Esophagus squamous epithelium (tissue), 5 donors: ENCODE measurements at regions not wholly inside any gene's neighbourhood (a gene's known extent, or its start where the extent isn't known, plus 50 kb on each side); places are given as distances from the start of the nearest gene placed in this dataset.

Source experiments
- DNase-seq: peaks from one replicate; lab custom pipeline; 2025; lab: John Stamatoyannopoulos, UW
- H3K27ac ChIP-seq, 4 donors: fragments of 200-600 bp; sonication (generic); one replicate each; pipeline ENCODE4 v1.5.1; 2016 to 2019; ENCODE audit warnings: mild to moderate bottlenecking in 1 of 4
- H3K27me3 ChIP-seq, 4 donors: fragments of 200-600 bp; sonication (generic); 1 replicate in 3 of 4; 2 replicates in 1 of 4; pipeline versions ENCODE4 v1.5.1 to v1.6.0; 2017 to 2021; ENCODE audit warnings: antibody characterized with exemption in 1 of 4
- H3K36me3 ChIP-seq, 3 donors: fragments of 200-600 bp; sonication (generic); one replicate each; pipeline ENCODE4 v1.5.1; 2016 to 2019
- H3K4me1 ChIP-seq, 3 donors: fragments of 200-600 bp; sonication (generic); one replicate each; pipeline ENCODE4 v1.5.1; 2017 to 2019
- H3K4me3 ChIP-seq, 4 donors: fragments of 200-600 bp; sonication (generic); 1 replicate in 3 of 4; 2 replicates in 1 of 4; pipeline ENCODE4 v1.5.1; 2016 to 2019; ENCODE audit warnings: mild to moderate bottlenecking in 2 of 4, moderate library complexity in 1 of 4
- H3K9me3 ChIP-seq, 3 donors: fragments of 200-600 bp; sonication (generic); one replicate each; pipeline ENCODE4 v1.5.1; 2016 to 2019
- POLR2A ChIP-seq, 4 donors: fragments of 450-650 bp; IDR thresholded peaks; one replicate each; pipeline ENCODE4 v1.6.1; 2017; ENCODE audit warnings: antibody characterized with exemption in 4 of 4, mild to moderate bottlenecking in 4 of 4, moderate library complexity in 3 of 4
- WGBS, 2 donors: methylation state at CpG; one replicate each; pipeline ENCODE4 v1.1.5; 2018; 5-methylcytosine and 5-hydroxymethylcytosine counted together
- intact Hi-C: fragments of 100-400 bp; cut with DNase I; formaldehyde crosslinking; loops from one replicate; pipeline ENCODE4 v1.15.0; 2022
- TF ChIP-seq, protein P1 (sequence below), 6 experiments: fragments of 450-650 bp in 4 of 6; fragments of 200-600 bp in 2 of 6; sonication (generic) in 2 of 6; IDR thresholded peaks; one replicate each; pipeline ENCODE4 v1.5.1; 2016 to 2019; ENCODE audit warnings: antibody characterized with exemption in 6 of 6, mild to moderate bottlenecking in 4 of 6, moderate library complexity in 4 of 6
- donor health status: DM: yes; HTN: yes; CAD: no.

DNA sequence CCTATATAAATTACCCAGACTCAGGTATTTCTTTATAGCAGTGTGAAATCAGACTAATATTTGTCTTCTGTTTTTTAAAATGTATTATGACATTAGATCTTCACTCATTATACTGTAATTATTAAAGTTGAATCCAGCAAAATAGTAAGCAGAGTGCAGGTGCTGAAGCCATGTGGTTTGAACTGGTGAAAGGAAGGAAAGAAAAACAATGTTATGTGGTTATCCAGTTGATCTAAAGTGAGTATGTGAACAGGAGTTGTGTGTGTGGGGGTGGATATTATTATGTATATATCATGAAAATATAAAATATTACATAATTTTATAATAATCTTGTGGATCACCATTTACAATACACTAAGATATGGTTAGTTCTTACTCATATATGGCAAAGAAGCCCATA is 593.7 kb downstream of the SEMA5A start:
- no peaks in the 10 kb centered on the region for H3K4me1 ChIP-seq
- TF ChIP-seq POLR2A (IDR thresholded peaks at IDR 0.05): no peak
- TF ChIP-seq, protein P1, sequence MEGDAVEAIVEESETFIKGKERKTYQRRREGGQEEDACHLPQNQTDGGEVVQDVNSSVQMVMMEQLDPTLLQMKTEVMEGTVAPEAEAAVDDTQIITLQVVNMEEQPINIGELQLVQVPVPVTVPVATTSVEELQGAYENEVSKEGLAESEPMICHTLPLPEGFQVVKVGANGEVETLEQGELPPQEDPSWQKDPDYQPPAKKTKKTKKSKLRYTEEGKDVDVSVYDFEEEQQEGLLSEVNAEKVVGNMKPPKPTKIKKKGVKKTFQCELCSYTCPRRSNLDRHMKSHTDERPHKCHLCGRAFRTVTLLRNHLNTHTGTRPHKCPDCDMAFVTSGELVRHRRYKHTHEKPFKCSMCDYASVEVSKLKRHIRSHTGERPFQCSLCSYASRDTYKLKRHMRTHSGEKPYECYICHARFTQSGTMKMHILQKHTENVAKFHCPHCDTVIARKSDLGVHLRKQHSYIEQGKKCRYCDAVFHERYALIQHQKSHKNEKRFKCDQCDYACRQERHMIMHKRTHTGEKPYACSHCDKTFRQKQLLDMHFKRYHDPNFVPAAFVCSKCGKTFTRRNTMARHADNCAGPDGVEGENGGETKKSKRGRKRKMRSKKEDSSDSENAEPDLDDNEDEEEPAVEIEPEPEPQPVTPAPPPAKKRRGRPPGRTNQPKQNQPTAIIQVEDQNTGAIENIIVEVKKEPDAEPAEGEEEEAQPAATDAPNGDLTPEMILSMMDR (IDR thresholded peaks at IDR 0.05): no peak
- no peak for DNase-seq
- no peak overlapping the region for H3K27ac ChIP-seq
- intact Hi-C loops: no loop called here
- H3K27me3 ChIP-seq: no peaks in the 10 kb centered on the region
- no peak overlapping the region for H3K4me3 ChIP-seq
- H3K9me3 ChIP-seq: no peaks in the 10 kb centered on the region
- no peaks in the 10 kb centered on the region for H3K36me3 ChIP-seq

GRCh38 chr5:8953016-8953415 is 592.9 kb downstream of the SEMA5A start:
- intact Hi-C loops: no loop called here
- DNase-seq: no peak
- TF ChIP-seq POLR2A (IDR thresholded peaks at IDR 0.05): no peak
- TF ChIP-seq, protein P1 (IDR thresholded peaks at IDR 0.05): no peak
- no peak overlapping the region for H3K4me3 ChIP-seq
- no peaks in the 10 kb centered on the region for H3K27me3 ChIP-seq
- H3K36me3 ChIP-seq: no peaks in the 10 kb centered on the region
- no peak overlapping the region for H3K27ac ChIP-seq
- no peaks in the 10 kb centered on the region for H3K9me3 ChIP-seq
- H3K4me1 ChIP-seq: no peaks in the 10 kb centered on the region
- 38 to 55% methylated on average over 1 of the region's 1 CpG for WGBS, 2 donors

- Histone ChIP-seq H3K9me3 (no peaks in the 10 kb centered on the region), H3K4me3 (no peak overlapping the region), H3K27me3 (no peaks in the 10 kb centered on the region), H3K36me3 (no peaks in the 10 kb centered on the region), H3K4me1 (no peaks in the 10 kb centered on the region), H3K27ac (no peak overlapping the region)
- 64 to 82% methylated on average over 1 of the region's 1 CpG for WGBS, 2 donors
- no peak for DNase-seq
- intact Hi-C loops: no loop called here
- TF ChIP-seq, protein P1 (IDR thresholded peaks at IDR 0.05): no peak
- TF ChIP-seq POLR2A (IDR thresholded peaks at IDR 0.05): no peak
Observed at GRCh38 chr5:8953911-8954438, 591.9 kb downstream of the SEMA5A start.

- Histone ChIP-seq H3K4me1 (no peaks in the 10 kb centered on the region), H3K27me3 (no peaks in the 10 kb centered on the region), H3K27ac (no peak overlapping the region), H3K9me3 (no peaks in the 10 kb centered on the region), H3K4me3 (no peak overlapping the region), H3K36me3 (no peaks in the 10 kb centered on the region)
- intact Hi-C loops: no loop called here
- WGBS, 2 donors: 58 to 62% methylated on average over 2 of the region's 2 CpGs
- DNase-seq: no peak
- no peak for TF ChIP-seq POLR2A (IDR thresholded peaks at IDR 0.05)
- TF ChIP-seq, protein P1 (IDR thresholded peaks at IDR 0.05): no peak
Observed at GRCh38 chr5:8954801-8955200, 591.1 kb downstream of the SEMA5A start.

DNA sequence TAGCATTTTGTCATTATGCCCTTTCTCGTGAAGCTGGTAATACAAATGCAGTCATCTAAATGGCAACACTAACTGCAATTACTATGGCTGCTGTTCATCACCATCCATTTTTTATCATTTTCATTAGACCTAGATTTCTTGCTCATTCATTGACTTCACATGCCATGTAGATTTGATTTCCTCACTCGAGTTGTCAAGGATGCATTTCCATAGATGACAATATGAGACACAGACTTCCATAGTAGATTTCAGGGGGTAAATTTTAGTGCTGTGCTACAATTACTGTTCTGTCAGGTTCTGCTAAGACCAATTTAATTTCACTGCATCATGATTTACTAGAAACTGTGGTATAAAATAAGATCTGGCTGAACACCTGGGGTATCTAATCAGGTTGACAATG is 589.2 kb downstream of the SEMA5A start:
- no peak for DNase-seq
- TF ChIP-seq, protein P1 (IDR thresholded peaks at IDR 0.05): no peak
- no peak for TF ChIP-seq POLR2A (IDR thresholded peaks at IDR 0.05)

More for the DNA sequence above, 589.2 kb downstream of the SEMA5A start:
- H3K4me3 ChIP-seq: no peak overlapping the region
- no peaks in the 10 kb centered on the region for H3K27me3 ChIP-seq
- H3K4me1 ChIP-seq: no peaks in the 10 kb centered on the region
- intact Hi-C loops: no loop called here
- H3K9me3 ChIP-seq: no peaks in the 10 kb centered on the region
- no peak overlapping the region for H3K27ac ChIP-seq
- WGBS, 2 donors: 69 to 80% methylated on average over 2 of the region's 2 CpGs
- H3K36me3 ChIP-seq: no peaks in the 10 kb centered on the region
